ENCODE measurements at regions not wholly inside any gene's neighbourhood (a gene's known extent, or its start where the extent isn't known, plus 50 kb on each side); places are given as distances from the start of the nearest gene placed in this dataset.

- Histone ChIP-seq H4K20me1 (ENCODE audit: insufficient read depth, low read length) (no peaks in the 10 kb centered on the region), H3K4me1 (ENCODE audit: insufficient read depth, low read length) (no peaks in the 10 kb centered on the region), H3K27me3 (ENCODE audit: insufficient read depth, low read length) (peaks cover 13% of the 10 kb centered on the region), H3K9me3 (ENCODE audit: low read depth, low read length) (no peaks in the 10 kb centered on the region), H3K36me3 (ENCODE audit: insufficient read depth, low read length) (no peaks in the 10 kb centered on the region), H3K27ac (ENCODE audit: low read depth, low read length) (no peak overlapping the region), H2AFZ (ENCODE audit: low read length) (no peak overlapping the region), H3K4me2 (ENCODE audit: insufficient read depth, low read length) (no peak overlapping the region), H3K4me3 (ENCODE audit: insufficient read depth, low read length) (no peak overlapping the region), H3K79me2 (ENCODE audit: insufficient read depth, low read length) (no peaks in the 10 kb centered on the region)
- DNase-seq (ENCODE audit: insufficient read length, low spot score, missing footprints), result no peak
- TF ChIP-seq, protein P1, sequence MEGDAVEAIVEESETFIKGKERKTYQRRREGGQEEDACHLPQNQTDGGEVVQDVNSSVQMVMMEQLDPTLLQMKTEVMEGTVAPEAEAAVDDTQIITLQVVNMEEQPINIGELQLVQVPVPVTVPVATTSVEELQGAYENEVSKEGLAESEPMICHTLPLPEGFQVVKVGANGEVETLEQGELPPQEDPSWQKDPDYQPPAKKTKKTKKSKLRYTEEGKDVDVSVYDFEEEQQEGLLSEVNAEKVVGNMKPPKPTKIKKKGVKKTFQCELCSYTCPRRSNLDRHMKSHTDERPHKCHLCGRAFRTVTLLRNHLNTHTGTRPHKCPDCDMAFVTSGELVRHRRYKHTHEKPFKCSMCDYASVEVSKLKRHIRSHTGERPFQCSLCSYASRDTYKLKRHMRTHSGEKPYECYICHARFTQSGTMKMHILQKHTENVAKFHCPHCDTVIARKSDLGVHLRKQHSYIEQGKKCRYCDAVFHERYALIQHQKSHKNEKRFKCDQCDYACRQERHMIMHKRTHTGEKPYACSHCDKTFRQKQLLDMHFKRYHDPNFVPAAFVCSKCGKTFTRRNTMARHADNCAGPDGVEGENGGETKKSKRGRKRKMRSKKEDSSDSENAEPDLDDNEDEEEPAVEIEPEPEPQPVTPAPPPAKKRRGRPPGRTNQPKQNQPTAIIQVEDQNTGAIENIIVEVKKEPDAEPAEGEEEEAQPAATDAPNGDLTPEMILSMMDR (IDR thresholded peaks at IDR 0.05; ENCODE audit: extremely low read depth, low read depth, low read length), result no peak
Measured at GRCh38 chr7:42485301-42485766, 248.3 kb upstream of the GLI3 start.

GRCh38 chr7:42483886-42484285 is 246.9 kb upstream of the GLI3 start:
- H3K27ac ChIP-seq (ENCODE audit: low read depth, low read length), result no peak overlapping the region
- no peaks in the 10 kb centered on the region for H3K9me3 ChIP-seq (ENCODE audit: low read depth, low read length)
- TF ChIP-seq, protein P1 (IDR thresholded peaks at IDR 0.05; ENCODE audit: extremely low read depth, low read depth, low read length), result no peak
- no peaks in the 10 kb centered on the region for H4K20me1 ChIP-seq (ENCODE audit: insufficient read depth, low read length)
- DNase-seq (ENCODE audit: insufficient read length, low spot score, missing footprints), result no peak
- no peak overlapping the region for H3K4me2 ChIP-seq (ENCODE audit: insufficient read depth, low read length)
- no peak overlapping the region for H2AFZ ChIP-seq (ENCODE audit: low read length)
- peaks cover 13% of the 10 kb centered on the region for H3K27me3 ChIP-seq (ENCODE audit: insufficient read depth, low read length)
- H3K79me2 ChIP-seq (ENCODE audit: insufficient read depth, low read length), result no peaks in the 10 kb centered on the region
- H3K4me3 ChIP-seq (ENCODE audit: insufficient read depth, low read length), result no peak overlapping the region
- H3K36me3 ChIP-seq (ENCODE audit: insufficient read depth, low read length), result no peaks in the 10 kb centered on the region
- H3K4me1 ChIP-seq (ENCODE audit: insufficient read depth, low read length), result peaks cover 8% of the 10 kb centered on the region

DNA sequence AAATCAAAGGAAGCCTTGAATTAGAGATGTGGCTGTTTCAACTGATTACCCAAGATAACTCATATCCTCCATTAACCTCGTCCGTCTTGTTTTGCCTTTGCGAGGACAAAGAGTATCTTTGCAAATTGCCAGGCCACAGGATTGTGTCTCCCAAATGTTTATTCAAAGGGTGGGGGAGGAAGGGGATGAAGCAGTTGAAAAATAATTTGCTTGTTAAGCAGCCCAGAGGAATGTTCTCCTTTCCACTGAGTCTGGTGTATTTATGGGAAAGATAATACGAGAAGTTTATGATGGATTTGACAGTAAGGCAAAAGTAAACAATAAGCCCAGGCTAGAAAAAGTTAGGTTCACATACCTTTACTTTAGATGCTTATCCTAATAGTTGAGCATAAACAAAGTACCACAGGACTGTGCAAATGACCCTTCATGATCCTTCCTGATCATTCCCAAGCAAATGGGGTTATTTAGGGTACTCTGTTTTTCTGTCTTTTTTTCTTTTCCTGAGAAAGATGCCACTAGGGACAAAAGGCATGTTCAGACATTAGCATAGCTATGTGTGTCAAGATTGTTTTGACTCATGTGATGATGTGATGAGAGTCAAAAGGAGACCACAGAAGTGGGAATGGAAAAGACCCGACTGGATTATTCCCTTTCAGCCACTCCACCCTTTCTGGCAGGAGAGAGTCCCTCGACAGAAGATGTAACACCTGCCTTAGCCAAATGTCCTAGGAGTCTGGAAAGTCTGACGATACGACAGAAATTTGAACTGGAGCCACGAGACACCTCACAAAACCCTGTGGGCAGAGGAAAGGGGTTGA is 243.0 kb upstream of the GLI3 start:
- Histone ChIP-seq H2AFZ (ENCODE audit: low read length) (peak overlapping the region; percentile 8), H3K4me3 (ENCODE audit: insufficient read depth, low read length) (no peak overlapping the region), H3K9me3 (ENCODE audit: low read depth, low read length) (no peaks in the 10 kb centered on the region), H3K4me2 (ENCODE audit: insufficient read depth, low read length) (no peak overlapping the region), H3K27me3 (ENCODE audit: insufficient read depth, low read length) (peaks cover 13% of the 10 kb centered on the region), H3K79me2 (ENCODE audit: insufficient read depth, low read length) (no peaks in the 10 kb centered on the region), H3K27ac (ENCODE audit: low read depth, low read length) (no peak overlapping the region), H4K20me1 (ENCODE audit: insufficient read depth, low read length) (no peaks in the 10 kb centered on the region), H3K4me1 (ENCODE audit: insufficient read depth, low read length) (peaks cover 8% of the 10 kb centered on the region), H3K36me3 (ENCODE audit: insufficient read depth, low read length) (no peaks in the 10 kb centered on the region)
- TF ChIP-seq, protein P1 (IDR thresholded peaks at IDR 0.05; ENCODE audit: extremely low read depth, low read depth, low read length), result no peak
- DNase-seq (ENCODE audit: insufficient read length, low spot score, missing footprints), result peak; percentile 57

- Histone ChIP-seq H2AFZ (ENCODE audit: low read length) (no peak overlapping the region), H3K4me2 (ENCODE audit: insufficient read depth, low read length) (no peak overlapping the region), H3K27ac (ENCODE audit: low read depth, low read length) (no peak overlapping the region), H3K4me1 (ENCODE audit: insufficient read depth, low read length) (peaks cover 8% of the 10 kb centered on the region), H4K20me1 (ENCODE audit: insufficient read depth, low read length) (no peaks in the 10 kb centered on the region), H3K79me2 (ENCODE audit: insufficient read depth, low read length) (no peaks in the 10 kb centered on the region), H3K36me3 (ENCODE audit: insufficient read depth, low read length) (no peaks in the 10 kb centered on the region), H3K27me3 (ENCODE audit: insufficient read depth, low read length) (peaks cover 13% of the 10 kb centered on the region), H3K4me3 (ENCODE audit: insufficient read depth, low read length) (no peak overlapping the region), H3K9me3 (ENCODE audit: low read depth, low read length) (no peaks in the 10 kb centered on the region)
- TF ChIP-seq, protein P1 (IDR thresholded peaks at IDR 0.05; ENCODE audit: extremely low read depth, low read depth, low read length), result no peak
- no peak for DNase-seq (ENCODE audit: insufficient read length, low spot score, missing footprints)
Measured at GRCh38 chr7:42479452-42479815, 242.4 kb upstream of the GLI3 start.
